SIG-M5 (cell line): ENCODE measurements at regions not wholly inside any gene's neighbourhood (a gene's known extent, or its start where the extent isn't known, plus 50 kb on each side); places are given as distances from the start of the nearest gene placed in this dataset.
"Not testable (repeated sequence)": the region's sequence is repeated elsewhere in the genome, so short reads cannot be mapped to it uniquely, and the experiment has no call there.

Source experiments
- DNase-seq: peaks from one replicate; lab custom pipeline; 2025; lab: John Stamatoyannopoulos, UW

- no peak for DNase-seq
Measured at GRCh38 chr6:76275746-76276145, 203.3 kb upstream of the IMPG1 start.

- DNase-seq: no peak
Measured at GRCh38 chr6:76264468-76264867, 192.0 kb upstream of the IMPG1 start.

- no peak for DNase-seq
Measured at GRCh38 chr6:76262240-76262639, 189.8 kb upstream of the IMPG1 start.

GRCh38 chr6:76250666-76251065 is 178.2 kb upstream of the IMPG1 start:
- DNase-seq: peak; percentile 65

- no peak for DNase-seq
Measured at GRCh38 chr6:76247527-76247926, 175.1 kb upstream of the IMPG1 start.

- DNase-seq: no peak
Measured at GRCh38 chr6:76240092-76240491, 167.6 kb upstream of the IMPG1 start.

GRCh38 chr6:76230711-76231110 is 158.2 kb upstream of the IMPG1 start:
- no peak for DNase-seq

- DNase-seq: no peak
Measured at GRCh38 chr6:76222189-76222588, 149.7 kb upstream of the IMPG1 start.

- no peak for DNase-seq
Measured at GRCh38 chr6:76221525-76221924, 149.1 kb upstream of the IMPG1 start.

GRCh38 chr6:76220805-76221204 is 148.3 kb upstream of the IMPG1 start:
- DNase-seq: no peak

- no peak for DNase-seq
Measured at GRCh38 chr6:76217606-76218005, 145.1 kb upstream of the IMPG1 start.

- DNase-seq: no peak
Measured at GRCh38 chr6:76214546-76214945, 142.1 kb upstream of the IMPG1 start.

- no peak for DNase-seq
Measured at GRCh38 chr6:76174722-76175121, 102.3 kb upstream of the IMPG1 start.

- DNase-seq: no peak
Measured at GRCh38 chr6:76166874-76167273, 94.4 kb upstream of the IMPG1 start.

GRCh38 chr6:76166297-76166696 is 93.8 kb upstream of the IMPG1 start:
- DNase-seq: no peak

- no peak for DNase-seq
Measured at GRCh38 chr6:76165471-76166221, 93.2 kb upstream of the IMPG1 start.

- DNase-seq: no peak
Measured at GRCh38 chr6:76162811-76163210, 90.3 kb upstream of the IMPG1 start.

GRCh38 chr6:76157800-76158199 is 85.3 kb upstream of the IMPG1 start:
- not testable (repeated sequence) for DNase-seq

- no peak for DNase-seq
Measured at GRCh38 chr6:76135481-76135880, 63.0 kb upstream of the IMPG1 start.

- DNase-seq: no peak
Measured at GRCh38 chr6:76134651-76135050, 62.2 kb upstream of the IMPG1 start.

- no peak for DNase-seq
Measured at GRCh38 chr6:76124018-76124417, 51.6 kb upstream of the IMPG1 start.
